ENCODE measurements at regions not wholly inside any gene's neighbourhood (a gene's known extent, or its start where the extent isn't known, plus 50 kb on each side); places are given as distances from the start of the nearest gene placed in this dataset.

DNA sequence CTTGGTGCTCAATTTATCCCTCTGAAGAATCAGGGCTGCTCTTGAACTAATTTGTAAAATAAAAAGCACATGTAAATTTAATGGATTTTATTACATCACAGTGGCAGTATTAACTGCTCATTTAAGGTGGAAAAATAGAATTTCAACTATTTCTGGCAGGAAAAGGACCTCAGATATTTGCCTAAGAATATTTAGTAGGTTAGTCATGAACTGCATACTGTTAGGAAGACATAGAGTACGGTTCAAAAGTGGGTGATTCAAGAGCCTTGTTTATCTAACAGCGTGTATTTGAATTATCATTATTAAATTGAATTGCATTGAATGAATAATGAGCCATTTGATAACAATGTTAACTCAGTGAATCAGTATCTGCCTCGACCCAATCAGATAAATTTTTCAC lies 248.8 kb upstream of the PBX1 start:
- TF ChIP-seq, protein P1, sequence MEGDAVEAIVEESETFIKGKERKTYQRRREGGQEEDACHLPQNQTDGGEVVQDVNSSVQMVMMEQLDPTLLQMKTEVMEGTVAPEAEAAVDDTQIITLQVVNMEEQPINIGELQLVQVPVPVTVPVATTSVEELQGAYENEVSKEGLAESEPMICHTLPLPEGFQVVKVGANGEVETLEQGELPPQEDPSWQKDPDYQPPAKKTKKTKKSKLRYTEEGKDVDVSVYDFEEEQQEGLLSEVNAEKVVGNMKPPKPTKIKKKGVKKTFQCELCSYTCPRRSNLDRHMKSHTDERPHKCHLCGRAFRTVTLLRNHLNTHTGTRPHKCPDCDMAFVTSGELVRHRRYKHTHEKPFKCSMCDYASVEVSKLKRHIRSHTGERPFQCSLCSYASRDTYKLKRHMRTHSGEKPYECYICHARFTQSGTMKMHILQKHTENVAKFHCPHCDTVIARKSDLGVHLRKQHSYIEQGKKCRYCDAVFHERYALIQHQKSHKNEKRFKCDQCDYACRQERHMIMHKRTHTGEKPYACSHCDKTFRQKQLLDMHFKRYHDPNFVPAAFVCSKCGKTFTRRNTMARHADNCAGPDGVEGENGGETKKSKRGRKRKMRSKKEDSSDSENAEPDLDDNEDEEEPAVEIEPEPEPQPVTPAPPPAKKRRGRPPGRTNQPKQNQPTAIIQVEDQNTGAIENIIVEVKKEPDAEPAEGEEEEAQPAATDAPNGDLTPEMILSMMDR (IDR thresholded peaks at IDR 0.05; ENCODE audit: control insufficient read depth, extremely low read depth, insufficient read depth) = no peak

DNA sequence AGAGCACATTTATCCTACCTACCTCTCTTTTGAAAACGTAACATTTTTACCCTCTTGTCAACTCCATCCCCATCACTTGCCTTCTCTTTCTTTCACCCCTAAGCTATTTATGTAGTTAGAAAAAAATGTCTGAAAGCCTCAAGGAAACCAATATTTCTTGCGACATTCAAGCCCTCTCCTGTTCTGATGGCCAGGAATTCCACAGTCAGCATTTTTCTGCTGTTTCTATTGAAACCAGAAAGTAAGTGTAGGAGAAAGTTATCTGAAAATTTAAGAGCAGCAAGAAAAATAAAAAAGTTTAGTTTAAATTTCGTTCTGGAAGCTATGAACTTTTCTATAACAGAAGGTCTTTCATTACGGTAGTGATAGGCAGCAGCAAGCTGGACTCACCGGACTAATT lies 247.6 kb upstream of the PBX1 start:
- no peak overlapping the region for H3K4me3 ChIP-seq (ENCODE audit: low read depth, low read length)
- no peak for DNase-seq (ENCODE audit: low read depth)
- TF ChIP-seq, protein P1 (IDR thresholded peaks at IDR 0.05; ENCODE audit: control insufficient read depth, extremely low read depth, insufficient read depth) = no peak

More for the DNA sequence above, 248.8 kb upstream of the PBX1 start:
- DNase-seq (ENCODE audit: low read depth) = no peak
- no peak overlapping the region for H3K4me3 ChIP-seq (ENCODE audit: low read depth, low read length)

GRCh38 chr1:164320790-164321731 lies 237.9 kb upstream of the PBX1 start:
- TF ChIP-seq, protein P1 (IDR thresholded peaks at IDR 0.05; ENCODE audit: control insufficient read depth, extremely low read depth, insufficient read depth) = no peak
- no peak overlapping the region for H3K4me3 ChIP-seq (ENCODE audit: low read depth, low read length)
- no peak for DNase-seq (ENCODE audit: low read depth)

DNA sequence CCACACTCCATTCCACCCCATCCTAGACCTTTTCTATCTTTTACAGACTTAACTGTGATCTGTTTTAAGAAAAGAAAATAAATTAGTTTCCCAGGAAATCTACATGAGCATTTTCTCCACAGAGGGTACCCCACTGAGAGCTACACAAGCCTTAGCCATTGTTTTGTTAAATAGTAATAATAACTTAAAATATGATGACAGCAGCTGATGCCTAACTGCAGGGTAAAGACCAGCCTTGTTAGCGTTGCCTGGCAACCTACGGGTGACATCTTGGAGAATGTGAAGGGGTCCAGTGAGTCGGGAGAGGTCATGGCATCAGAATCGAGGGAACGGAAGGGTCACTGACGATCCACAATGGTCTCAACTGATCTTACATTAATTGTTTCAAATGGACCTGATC lies 233.2 kb upstream of the PBX1 start:
- TF ChIP-seq, protein P1 (IDR thresholded peaks at IDR 0.05; ENCODE audit: control insufficient read depth, extremely low read depth, insufficient read depth) = no peak

GRCh38 chr1:164333387-164333786 lies 225.6 kb upstream of the PBX1 start:
- TF ChIP-seq, protein P1 (IDR thresholded peaks at IDR 0.05; ENCODE audit: control insufficient read depth, extremely low read depth, insufficient read depth) = no peak

More for the DNA sequence above, 233.2 kb upstream of the PBX1 start:
- H3K4me3 ChIP-seq (ENCODE audit: low read depth, low read length) = no peak overlapping the region
- DNase-seq (ENCODE audit: low read depth) = no peak

DNA sequence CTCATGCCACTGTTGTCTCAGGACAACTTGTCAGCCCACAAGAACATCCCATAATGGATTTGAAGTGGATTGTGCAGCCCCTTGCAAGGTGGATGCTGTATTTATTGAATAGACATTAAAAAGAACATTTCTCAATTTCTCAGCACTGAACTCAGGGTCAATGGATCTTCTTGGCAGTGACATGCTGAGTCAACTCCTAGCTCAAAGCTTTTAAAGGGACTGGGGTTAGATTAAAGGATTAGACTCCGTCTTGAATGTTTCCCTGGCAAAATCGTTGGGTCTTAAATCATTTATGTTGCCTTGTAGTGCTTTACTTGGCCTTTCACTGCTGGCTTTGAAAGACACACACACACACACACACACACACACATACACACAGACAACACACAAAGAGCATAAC lies 221.6 kb upstream of the PBX1 start:
- TF ChIP-seq, protein P1 (IDR thresholded peaks at IDR 0.05; ENCODE audit: control insufficient read depth, extremely low read depth, insufficient read depth) = no peak
- H3K4me3 ChIP-seq (ENCODE audit: low read depth, low read length) = no peak overlapping the region
- no peak for DNase-seq (ENCODE audit: low read depth)

More at GRCh38 chr1:164333387-164333786, 225.6 kb upstream of the PBX1 start:
- DNase-seq (ENCODE audit: low read depth) = no peak
- H3K4me3 ChIP-seq (ENCODE audit: low read depth, low read length) = no peak overlapping the region
